AG04450 (cell line): ENCODE measurements at regions not wholly inside any gene's neighbourhood (a gene's known extent, or its start where the extent isn't known, plus 50 kb on each side); places are given as distances from the start of the nearest gene placed in this dataset.

ENCODE experiments used
- CTCF ChIA-PET: fragments of 300-600, 350-600 bp; formaldehyde crosslinking; extraction: SDS; loops from one replicate; lab custom pipeline; 2022; ENCODE audit warnings: antibody characterized with exemption, inconsistent platforms; lab: Charles Lee
- POLR2A ChIA-PET: fragments of 350-600 bp; formaldehyde crosslinking; extraction: SDS; loops from one replicate; lab custom pipeline; 2021; ENCODE audit warnings: antibody characterized with exemption, inconsistent platforms; lab: Yijun Ruan, JAX
- DNase-seq: peaks from one replicate; pipeline ENCODE4 v3.0.0-alpha.2; 2011; ENCODE audit warnings: low read depth, low spot score
- H3K27ac ChIP-seq: one replicate; pipeline ENCODE4 v1.5.1; 2012; ENCODE audit warnings: low read depth, low read length, control low read depth
- H3K27me3 ChIP-seq: one replicate; pipeline ENCODE4 v1.6.0; 2012; ENCODE audit warnings: low read length; ENCODE audit not compliant: control insufficient read depth, insufficient read depth
- H3K4me3 ChIP-seq: 2 replicates; pipeline ENCODE4 v1.5.1; 2011; ENCODE audit warnings: mild to moderate bottlenecking, low read depth, low read length, control low read depth
- H3K9me3 ChIP-seq: 2 replicates; pipeline ENCODE4 v1.5.1; 2012; ENCODE audit warnings: low read length; ENCODE audit not compliant: control insufficient read depth, insufficient read depth
- TF ChIP-seq, protein P1 (sequence below): IDR thresholded peaks from 2 replicates; pipeline ENCODE4 v1.5.1; 2011; ENCODE audit warnings: low read depth, low read length, control low read depth, inconsistent platforms

DNA sequence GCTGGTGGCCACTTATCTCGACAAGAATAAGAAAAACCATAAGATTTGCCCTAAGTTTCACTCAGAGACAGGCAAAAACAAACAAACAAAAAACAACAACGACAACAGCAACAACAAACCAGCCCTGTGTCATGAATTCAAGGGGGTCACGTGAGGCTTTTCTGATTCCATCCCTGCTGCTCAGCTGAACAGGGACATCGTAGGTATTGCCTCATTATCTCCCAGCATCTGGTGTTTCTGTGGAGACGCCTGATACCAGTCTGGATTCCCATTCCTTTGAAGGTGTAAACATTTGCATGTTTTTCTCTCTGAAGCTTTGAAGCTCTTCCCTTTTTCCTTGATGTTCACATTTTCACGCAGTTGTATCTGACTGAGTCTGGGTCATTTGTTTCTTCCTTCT, 117.4 kb downstream of the KCNF1 start:
- peaks cover 2% of the 10 kb centered on the region for H3K9me3 ChIP-seq
- DNase-seq: no peak
- ChIA-PET POLR2A (no interaction called here), CTCF (no interaction called here)
- no peak overlapping the region for H3K27ac ChIP-seq
- H3K27me3 ChIP-seq: peaks cover 15% of the 10 kb centered on the region
- H3K4me3 ChIP-seq: no peak overlapping the region
- TF ChIP-seq, protein P1, sequence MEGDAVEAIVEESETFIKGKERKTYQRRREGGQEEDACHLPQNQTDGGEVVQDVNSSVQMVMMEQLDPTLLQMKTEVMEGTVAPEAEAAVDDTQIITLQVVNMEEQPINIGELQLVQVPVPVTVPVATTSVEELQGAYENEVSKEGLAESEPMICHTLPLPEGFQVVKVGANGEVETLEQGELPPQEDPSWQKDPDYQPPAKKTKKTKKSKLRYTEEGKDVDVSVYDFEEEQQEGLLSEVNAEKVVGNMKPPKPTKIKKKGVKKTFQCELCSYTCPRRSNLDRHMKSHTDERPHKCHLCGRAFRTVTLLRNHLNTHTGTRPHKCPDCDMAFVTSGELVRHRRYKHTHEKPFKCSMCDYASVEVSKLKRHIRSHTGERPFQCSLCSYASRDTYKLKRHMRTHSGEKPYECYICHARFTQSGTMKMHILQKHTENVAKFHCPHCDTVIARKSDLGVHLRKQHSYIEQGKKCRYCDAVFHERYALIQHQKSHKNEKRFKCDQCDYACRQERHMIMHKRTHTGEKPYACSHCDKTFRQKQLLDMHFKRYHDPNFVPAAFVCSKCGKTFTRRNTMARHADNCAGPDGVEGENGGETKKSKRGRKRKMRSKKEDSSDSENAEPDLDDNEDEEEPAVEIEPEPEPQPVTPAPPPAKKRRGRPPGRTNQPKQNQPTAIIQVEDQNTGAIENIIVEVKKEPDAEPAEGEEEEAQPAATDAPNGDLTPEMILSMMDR: no peak

DNA sequence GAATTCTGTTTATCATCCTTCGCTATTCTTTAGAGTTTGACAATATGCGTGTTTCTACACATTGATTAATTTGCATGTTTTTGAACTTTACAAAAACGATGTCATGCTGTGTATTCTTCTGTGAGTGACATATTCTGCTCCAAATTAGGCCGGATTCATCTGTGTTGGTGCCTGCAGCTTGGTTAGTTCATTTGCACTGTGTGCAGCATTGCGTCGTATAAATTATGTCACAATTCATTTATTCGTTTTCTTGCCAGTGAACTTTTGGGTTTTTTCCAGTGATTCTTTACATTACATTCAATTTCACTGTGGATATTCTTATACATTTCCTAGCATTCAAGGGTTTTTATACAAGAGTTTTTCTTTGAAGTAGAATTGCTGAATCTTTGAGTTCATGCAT, 118.3 kb downstream of the KCNF1 start:
- ChIA-PET CTCF (interaction anchor here (0.6 kb wide), 1 partner anchor 12 kb away, joined by 3 read pairs; no protein-coding TSS in a partner anchor), POLR2A (no interaction called here)
- H3K27ac ChIP-seq: no peak overlapping the region
- TF ChIP-seq, protein P1: no peak
- H3K4me3 ChIP-seq: no peak overlapping the region
- no peak for DNase-seq
- H3K9me3 ChIP-seq: no peaks in the 10 kb centered on the region; the same call in none of the 2 replicates
- H3K27me3 ChIP-seq: peaks cover 15% of the 10 kb centered on the region

DNA sequence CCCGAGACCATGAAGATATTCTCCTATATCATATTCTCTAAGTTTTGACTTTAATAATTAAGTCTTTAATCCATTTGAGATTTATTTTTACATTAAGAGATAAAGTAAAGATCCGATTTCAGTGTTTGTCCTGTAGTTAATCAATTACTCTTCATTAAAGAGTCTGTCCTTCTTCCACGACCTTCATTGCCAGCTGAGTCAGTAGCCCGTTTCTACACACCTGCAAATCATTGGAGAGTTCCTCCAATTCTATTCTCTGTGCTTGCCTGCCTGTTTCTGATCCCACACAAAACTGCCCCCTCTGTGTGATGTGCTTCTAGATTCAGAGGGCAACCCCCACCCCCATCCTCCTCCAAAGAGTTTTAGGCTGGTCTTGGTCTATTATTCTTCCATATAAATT, 119.2 kb downstream of the KCNF1 start:
- ChIA-PET POLR2A (no interaction called here), CTCF (interaction anchor here (0.6 to 0.9 kb wide), 2 partner anchors 11 to 198 kb away, joined by 3 read pairs; no protein-coding TSS in a partner anchor)
- DNase-seq: no peak
- Histone ChIP-seq H3K27me3 (peaks cover 15% of the 10 kb centered on the region), H3K9me3 (no peaks in the 10 kb centered on the region; the same call in none of the 2 replicates), H3K27ac (no peak overlapping the region), H3K4me3 (no peak overlapping the region)
- TF ChIP-seq, protein P1: no peak

DNA sequence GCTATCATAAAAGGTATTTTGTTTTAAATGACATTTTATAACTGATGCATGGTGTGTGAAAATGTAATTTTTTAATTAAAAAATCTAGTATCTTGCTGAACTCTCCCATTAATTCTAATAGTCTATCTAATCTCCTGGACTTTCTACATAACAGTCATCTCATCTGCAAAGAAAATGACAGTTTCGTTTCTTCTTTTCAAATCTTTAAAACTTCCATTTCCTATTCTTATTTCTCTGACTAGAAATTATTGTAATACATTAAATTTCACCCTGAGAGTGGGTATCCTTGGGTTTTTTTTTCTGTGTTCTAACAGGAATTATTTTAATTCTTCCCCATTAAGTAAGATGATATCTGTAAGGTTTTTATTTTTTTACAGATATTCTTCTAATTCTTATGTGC, 120.1 kb downstream of the KCNF1 start:
- Histone ChIP-seq H3K9me3 (no peaks in the 10 kb centered on the region; the same call in 1 of the 2 replicates), H3K4me3 (no peak overlapping the region), H3K27me3 (peaks cover 15% of the 10 kb centered on the region), H3K27ac (no peak overlapping the region)
- CTCF ChIA-PET: no interaction called here
- TF ChIP-seq, protein P1: no peak
- DNase-seq: no peak
- POLR2A ChIA-PET: no interaction called here

DNA sequence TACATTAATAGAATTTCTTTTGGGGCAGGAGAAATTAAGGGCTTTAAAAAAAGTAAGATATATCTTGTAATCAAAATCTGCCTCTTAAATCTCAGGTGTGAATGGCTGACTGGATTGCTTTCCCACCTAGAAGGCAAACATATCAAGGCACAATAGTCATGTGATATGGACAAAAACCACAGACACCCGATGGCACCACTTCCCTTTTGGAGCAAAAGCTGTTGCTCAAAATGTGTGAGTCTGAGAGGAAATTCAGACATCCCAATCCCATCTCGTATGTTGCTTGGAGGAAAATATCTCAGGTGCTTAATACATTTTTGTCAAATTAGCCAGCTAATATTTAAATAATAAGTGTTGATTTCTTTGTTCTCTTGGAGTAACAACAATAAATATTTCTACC, 120.7 kb downstream of the KCNF1 start:
- CTCF ChIA-PET: no interaction called here

More for the DNA sequence above, 120.7 kb downstream of the KCNF1 start:
- no peak overlapping the region for H3K27ac ChIP-seq
- no peaks in the 10 kb centered on the region; the same call in 1 of the 2 replicates for H3K9me3 ChIP-seq
- TF ChIP-seq, protein P1: no peak
- POLR2A ChIA-PET: no interaction called here
- H3K4me3 ChIP-seq: no peak overlapping the region
- no peak for DNase-seq
- peaks cover 15% of the 10 kb centered on the region for H3K27me3 ChIP-seq
